Type B pancreatic cell (in vitro differentiated cells): ENCODE measurements at regions not wholly inside any gene's neighbourhood (a gene's known extent, or its start where the extent isn't known, plus 50 kb on each side); places are given as distances from the start of the nearest gene placed in this dataset.

Source experiments
- DNase-seq: peaks from one replicate; pipeline ENCODE4 v3.0.0; 2021; ENCODE audit warnings: mixed read lengths; ENCODE audit not compliant: unreplicated experiment; ENCODE audit errors: extremely low spot score
- H3K27ac Mint-ChIP-seq: 2 replicates; pipeline ENCODE4 v1.8.0; 2021; ENCODE audit warnings: mild to moderate bottlenecking, mixed read lengths
- H3K27me3 Mint-ChIP-seq: 2 replicates; pipeline ENCODE4 v1.8.0; 2021; ENCODE audit warnings: mixed read lengths
- H3K36me3 Mint-ChIP-seq: 2 replicates; pipeline ENCODE4 v1.8.0; 2021; ENCODE audit warnings: mixed read lengths
- H3K4me1 Mint-ChIP-seq: one replicate; pipeline ENCODE4 v1.8.0; 2021; ENCODE audit warnings: mixed read lengths; ENCODE audit not compliant: unreplicated experiment
- H3K4me3 Mint-ChIP-seq: 2 replicates; pipeline ENCODE4 v1.8.0; 2021; ENCODE audit warnings: mild to moderate bottlenecking, mixed read lengths
- H3K9me3 Mint-ChIP-seq: 2 replicates; pipeline ENCODE4 v1.8.0; 2021; ENCODE audit warnings: mixed read lengths
- CTCF ChIP-seq: fragments of 200-600 bp; sonication (generic); conservative IDR thresholded peaks from 2 replicates; pipeline ENCODE4 v1.5.0; 2021; ENCODE audit warnings: antibody characterized with exemption, mild to moderate bottlenecking

DNA sequence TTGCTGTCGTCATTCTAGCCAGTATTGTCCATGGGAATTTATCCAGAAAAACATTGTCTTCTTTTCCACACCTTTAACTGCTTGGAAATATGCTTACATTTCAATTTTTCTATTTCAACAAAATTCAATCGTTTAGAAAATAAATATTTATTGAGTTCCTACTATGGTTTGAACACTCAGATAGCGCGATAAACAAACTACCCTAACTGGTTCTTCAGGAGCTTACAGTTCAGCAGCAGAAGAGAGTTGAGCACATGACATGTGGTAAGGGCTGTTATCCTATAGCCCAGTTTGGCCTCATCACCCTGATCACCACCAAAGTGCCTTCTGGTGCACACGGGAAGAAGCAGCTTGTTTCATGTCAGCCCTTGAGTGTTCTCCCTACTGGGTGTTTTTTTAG, 375.2 kb upstream of the SMIM21 start:
- no peak overlapping the region for H3K27ac Mint-ChIP-seq
- no peaks in the 10 kb centered on the region for H3K36me3 Mint-ChIP-seq
- TF ChIP-seq CTCF, result no peak
- H3K4me1 Mint-ChIP-seq, result peaks cover 7% of the 10 kb centered on the region
- H3K4me3 Mint-ChIP-seq, result no peak overlapping the region
- no peak for DNase-seq
- H3K27me3 Mint-ChIP-seq, result peaks cover 4% of the 10 kb centered on the region
- H3K9me3 Mint-ChIP-seq, result no peaks in the 10 kb centered on the region

- H3K27me3 Mint-ChIP-seq, result peaks cover under 1% of the 10 kb centered on the region
- H3K4me3 Mint-ChIP-seq, result no peak overlapping the region
- H3K36me3 Mint-ChIP-seq, result no peaks in the 10 kb centered on the region
- H3K27ac Mint-ChIP-seq, result no peak overlapping the region
- H3K4me1 Mint-ChIP-seq, result peaks cover 7% of the 10 kb centered on the region
- DNase-seq, result no peak
- TF ChIP-seq CTCF, result no peak
- H3K9me3 Mint-ChIP-seq, result no peaks in the 10 kb centered on the region
These were observed 373.7 kb upstream of the SMIM21 start for GRCh38 chr18:75801178-75801577.

DNA sequence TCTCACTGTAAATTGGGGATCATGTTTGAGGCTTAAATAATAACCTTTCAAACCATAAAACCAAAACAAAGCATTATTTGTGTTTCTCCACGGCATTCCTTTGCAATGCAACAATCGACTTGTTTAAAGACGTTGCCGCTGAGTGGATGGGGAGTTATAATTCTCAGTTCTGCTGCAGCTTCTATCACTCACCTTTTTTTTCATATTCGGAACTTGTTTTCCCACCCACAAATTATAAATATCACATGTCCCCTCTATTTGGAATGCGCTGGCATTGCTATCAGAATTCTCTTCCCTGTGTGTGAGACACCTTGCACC, 372.8 kb upstream of the SMIM21 start:
- no peak for TF ChIP-seq CTCF
- H3K4me1 Mint-ChIP-seq, result peaks cover 4% of the 10 kb centered on the region
- no peaks in the 10 kb centered on the region for H3K36me3 Mint-ChIP-seq
- no peak for DNase-seq
- H3K9me3 Mint-ChIP-seq, result no peaks in the 10 kb centered on the region
- H3K4me3 Mint-ChIP-seq, result no peak overlapping the region
- H3K27ac Mint-ChIP-seq, result no peak overlapping the region
- no peaks in the 10 kb centered on the region for H3K27me3 Mint-ChIP-seq

DNA sequence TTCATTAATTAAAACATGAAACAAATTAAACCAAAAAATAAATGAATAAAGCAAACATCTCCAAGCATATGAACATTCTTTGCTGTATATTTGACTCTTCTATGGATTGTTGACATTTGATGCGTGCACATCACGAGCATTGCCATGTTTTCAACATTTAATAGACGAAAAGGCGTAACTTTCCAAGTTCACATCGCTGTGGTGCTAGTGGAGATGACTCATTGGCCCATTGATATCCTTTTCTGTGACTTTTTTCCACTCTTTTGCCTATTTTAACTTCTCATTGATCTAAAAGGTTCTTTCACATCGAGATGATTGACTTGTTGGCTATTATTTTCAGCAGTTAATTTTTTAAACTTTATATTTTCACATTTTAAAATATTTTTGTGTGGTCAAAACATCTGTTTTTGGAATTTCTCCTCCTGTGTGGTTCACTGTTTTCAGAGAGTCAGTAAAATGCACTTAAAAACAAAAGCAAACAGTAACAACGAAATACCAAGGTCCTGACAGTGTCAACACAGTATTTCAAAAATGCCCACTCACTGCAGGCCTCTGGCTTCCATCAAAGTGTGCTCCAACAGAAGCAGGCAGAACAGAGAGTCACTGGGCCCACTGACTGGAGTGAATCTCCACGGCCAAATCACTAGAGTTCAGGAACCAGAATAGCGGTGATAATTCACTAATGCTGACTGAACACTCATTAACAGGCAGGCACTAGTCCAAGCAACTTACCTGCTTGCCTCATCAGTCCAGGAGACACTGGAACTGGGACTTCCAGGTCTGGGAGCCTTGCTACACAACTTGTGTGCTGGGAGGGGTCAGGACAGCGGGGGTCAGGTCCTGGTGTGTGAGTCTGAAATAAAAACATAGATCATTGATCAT, 372.2 kb upstream of the SMIM21 start:
- peaks cover 3% of the 10 kb centered on the region for H3K4me1 Mint-ChIP-seq
- no peaks in the 10 kb centered on the region for H3K9me3 Mint-ChIP-seq
- no peaks in the 10 kb centered on the region for H3K36me3 Mint-ChIP-seq
- no peak overlapping the region for H3K4me3 Mint-ChIP-seq
- TF ChIP-seq CTCF, result no peak
- no peak for DNase-seq
- no peak overlapping the region for H3K27ac Mint-ChIP-seq
- H3K27me3 Mint-ChIP-seq, result no peaks in the 10 kb centered on the region

DNA sequence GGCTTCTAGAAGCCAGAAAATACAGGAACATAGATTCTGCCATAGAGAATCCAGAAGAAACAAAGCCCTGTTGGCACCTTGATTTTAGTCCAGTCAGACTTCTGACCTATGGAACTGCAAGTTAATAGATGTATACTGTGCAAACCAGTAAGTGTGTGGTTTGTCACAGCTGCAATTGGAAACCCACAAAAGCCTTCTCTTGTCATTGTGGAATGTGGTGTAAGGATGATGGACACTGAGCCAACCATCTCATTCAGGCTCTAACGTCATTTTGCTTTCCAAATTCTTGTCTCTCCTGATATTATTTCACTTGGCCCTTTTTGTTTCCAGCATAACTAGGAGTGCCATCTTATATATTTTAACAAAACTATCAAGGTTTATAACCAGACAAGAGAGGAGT, 369.5 kb upstream of the SMIM21 start:
- no peaks in the 10 kb centered on the region for H3K9me3 Mint-ChIP-seq
- H3K36me3 Mint-ChIP-seq, result no peaks in the 10 kb centered on the region
- no peaks in the 10 kb centered on the region for H3K27me3 Mint-ChIP-seq
- H3K4me3 Mint-ChIP-seq, result no peak overlapping the region
- no peak for DNase-seq
- TF ChIP-seq CTCF, result no peak
- H3K4me1 Mint-ChIP-seq, result peaks cover 3% of the 10 kb centered on the region
- H3K27ac Mint-ChIP-seq, result no peak overlapping the region
